SK-N-SH (cell line): ENCODE measurements at regions not wholly inside any gene's neighbourhood (a gene's known extent, or its start where the extent isn't known, plus 50 kb on each side); places are given as distances from the start of the nearest gene placed in this dataset.

Experiments
- CTCF ChIA-PET: fragments of 300-600, 350-600 bp; formaldehyde crosslinking; extraction: SDS; loops from one replicate; lab custom pipeline; 2021; lab: Yijun Ruan, JAX
- POLR2A ChIA-PET: fragments of 350-600 bp; sonication (Branson Sonifier 250); formaldehyde crosslinking; extraction: SDS; loops from one replicate; lab custom pipeline; 2020; ENCODE audit warnings: antibody characterized with exemption, inconsistent platforms; lab: Yijun Ruan, JAX
- DNase-seq: peaks from one replicate; pipeline ENCODE4 v3.0.0; 2012
- H2AFZ ChIP-seq: fragments of 200-600 bp; sonication (generic); 2 replicates; pipeline ENCODE4 v1.8.1; 2016; ENCODE audit warnings: antibody characterized with exemption, mild to moderate bottlenecking, low read depth
- H3F3A ChIP-seq: fragments of 200-600 bp; sonication (generic); replicated peaks from 2 replicates; pipeline ENCODE3; 2016; ENCODE audit warnings: antibody characterized with exemption, mild to moderate bottlenecking; ENCODE audit not compliant: insufficient read depth
- H3K27ac ChIP-seq, 2 experiments: fragments of 200-500 bp in 1 of 2; fragments of 200-600 bp in 1 of 2; sonication (Bioruptor generic) in 1 of 2; sonication (generic), shearing (Covaris generic) in 1 of 2; 2 replicates each; pipeline versions ENCODE4 v1.5.1 to v1.6.1; 2014 to 2016; ENCODE audit warnings: low read depth in 2 of 2, inconsistent platforms in 1 of 2, low read length in 1 of 2, mild to moderate bottlenecking in 1 of 2, mixed read lengths in 1 of 2
- H3K27me3 ChIP-seq: fragments of 200-600 bp; sonication (generic), shearing (Covaris generic); 2 replicates; pipeline ENCODE4 v1.6.1; 2016; ENCODE audit warnings: mixed run types; ENCODE audit not compliant: insufficient read depth
- H3K36me3 ChIP-seq, 2 experiments: fragments of 200-500 bp in 1 of 2; fragments of 200-600 bp in 1 of 2; sonication (Bioruptor generic) in 1 of 2; sonication (generic) in 1 of 2; replicated peaks in 1 of 2; 2 replicates each; pipeline versions ENCODE3 to v1.5.1; 2014 to 2016; ENCODE audit warnings: low read length in 1 of 2, mild to moderate bottlenecking in 1 of 2; ENCODE audit not compliant: insufficient read depth in 2 of 2, control insufficient read depth in 1 of 2
- H3K4me1 ChIP-seq, 2 experiments: fragments of 200-500 bp in 1 of 2; fragments of 200-600 bp in 1 of 2; sonication (Bioruptor generic) in 1 of 2; sonication (generic), shearing (Covaris generic) in 1 of 2; 2 replicates each; pipeline versions ENCODE4 v1.5.1 to v1.6.1; 2014 to 2016; ENCODE audit warnings: low read depth in 1 of 2, low read length in 1 of 2, mixed run types in 1 of 2; ENCODE audit not compliant: insufficient read depth in 2 of 2, control insufficient read depth in 1 of 2
- H3K4me2 ChIP-seq: fragments of 200-600 bp; sonication (generic), shearing (Covaris generic); 2 replicates; pipeline ENCODE4 v1.6.1; 2017; ENCODE audit warnings: mixed run types
- H3K4me3 ChIP-seq, 2 experiments: fragments of 200-500 bp in 1 of 2; fragments of 200-600 bp in 1 of 2; sonication (Bioruptor generic) in 1 of 2; sonication (generic), shearing (Covaris generic) in 1 of 2; 2 replicates each; pipeline versions ENCODE4 v1.5.1 to v1.8.1; 2014 to 2016; ENCODE audit warnings: low read depth in 2 of 2, inconsistent platforms in 1 of 2, low read length in 1 of 2, mild to moderate bottlenecking in 1 of 2, mixed read lengths in 1 of 2, moderate library complexity in 1 of 2
- H3K79me2 ChIP-seq: fragments of 200-600 bp; sonication (generic); 2 replicates; pipeline ENCODE4 v1.8.1; 2017; ENCODE audit warnings: mild to moderate bottlenecking; ENCODE audit not compliant: insufficient read depth
- H3K9ac ChIP-seq: fragments of 200-600 bp; sonication (generic); 2 replicates; pipeline ENCODE4 v1.6.1; 2017; ENCODE audit warnings: mixed run types
- H3K9me2 ChIP-seq: fragments of 200-600 bp; sonication (generic); 2 replicates; pipeline ENCODE4 v1.6.1; 2017; ENCODE audit warnings: mixed run types
- H3K9me3 ChIP-seq: fragments of 200-600 bp; sonication (generic); 2 replicates; pipeline ENCODE4 v1.6.1; 2017; ENCODE audit warnings: mixed run types, mild to moderate bottlenecking, moderate library complexity
- H4K20me1 ChIP-seq: fragments of 200-600 bp; sonication (generic); 2 replicates; pipeline ENCODE4 v1.6.1; 2017; ENCODE audit warnings: mild to moderate bottlenecking, mixed run types; ENCODE audit not compliant: insufficient read depth
- CTCF ChIP-seq: fragments of 200-600 bp; sonication (generic); IDR thresholded peaks from 2 replicates; pipeline ENCODE4 v1.6.1; 2017; ENCODE audit warnings: antibody characterized with exemption, mild to moderate bottlenecking, moderate library complexity
- ELF1 ChIP-seq: IDR thresholded peaks from 2 replicates; pipeline ENCODE4 v1.4.0; 2012
- FOSL2 ChIP-seq: IDR thresholded peaks from 2 replicates; pipeline ENCODE4 v1.4.0; 2012; ENCODE audit warnings: low read depth, mild to moderate bottlenecking, moderate library complexity, borderline replicate concordance
- FOXM1 ChIP-seq: IDR thresholded peaks from 2 replicates; pipeline ENCODE4 v1.4.0; 2012; ENCODE audit warnings: low read depth, mild to moderate bottlenecking
- IRF3 ChIP-seq: fragments of 150-350 bp; IDR thresholded peaks from 2 replicates; pipeline ENCODE4 v1.6.1; 2016; ENCODE audit warnings: mild to moderate bottlenecking, low read depth, low read length
- JUND ChIP-seq: IDR thresholded peaks from 2 replicates; pipeline ENCODE4 v1.4.0; 2012
- MEF2A ChIP-seq: IDR thresholded peaks from 2 replicates; pipeline ENCODE4 v1.4.0; 2012; ENCODE audit warnings: low read depth, borderline replicate concordance
- NRF1 ChIP-seq: IDR thresholded peaks from 2 replicates; pipeline ENCODE4 v1.6.1; 2012; ENCODE audit warnings: low read depth, mild to moderate bottlenecking, low read length
- POLR2AphosphoS5 ChIP-seq: IDR thresholded peaks from 2 replicates; pipeline ENCODE4 v1.6.1; 2012; ENCODE audit warnings: low read depth, low read length
- RFX5 ChIP-seq: IDR thresholded peaks from 2 replicates; pipeline ENCODE4 v1.6.1; 2012; ENCODE audit warnings: mild to moderate bottlenecking, improper control_type of control experiment, low read length
- SIN3A ChIP-seq: IDR thresholded peaks from 2 replicates; pipeline ENCODE4 v1.6.1; 2012; ENCODE audit warnings: low read depth, mild to moderate bottlenecking, low read length, moderate library complexity, borderline replicate concordance
- TEAD4 ChIP-seq: IDR thresholded peaks from 2 replicates; pipeline ENCODE4 v1.4.0; 2012; ENCODE audit warnings: mild to moderate bottlenecking, borderline replicate concordance; ENCODE audit not compliant: insufficient read depth
- USF1 ChIP-seq: IDR thresholded peaks from 2 replicates; pipeline ENCODE4 v1.4.0; 2012; ENCODE audit warnings: low read depth, borderline replicate concordance
- YY1 ChIP-seq: IDR thresholded peaks from 2 replicates; pipeline ENCODE4 v1.4.0; 2012; ENCODE audit warnings: low read depth, mild to moderate bottlenecking
- ZBTB33 ChIP-seq: IDR thresholded peaks from 2 replicates; pipeline ENCODE4 v1.4.0; 2012; ENCODE audit warnings: low read depth, borderline replicate concordance
- WGBS: methylation state at CpG from one replicate; pipeline ENCODE4 v1.1.6; 2017; ENCODE audit warnings: low lambda C conversion rate; 5-methylcytosine and 5-hydroxymethylcytosine counted together

GRCh38 chr3:95319921-95320494 is 1257.1 kb downstream of the NSUN3 start:
- no peaks in the 10 kb centered on the region for H3K79me2 ChIP-seq
- WGBS: 35% methylated on average over 3 of the region's 3 CpGs
- ChIA-PET POLR2A (no interaction called here), CTCF (interaction anchor here (0.7 kb wide), 1 partner anchor 8 kb away, joined by 3 read pairs; no protein-coding TSS in a partner anchor)
- H4K20me1 ChIP-seq: no peaks in the 10 kb centered on the region
- no peaks in the 10 kb centered on the region for H3K9me3 ChIP-seq
- peak overlapping the region; percentile 31; the same call in 1 of the 2 replicates for H2AFZ ChIP-seq
- no peaks in the 10 kb centered on the region for H3K9me2 ChIP-seq
- TF ChIP-seq CTCF (no peak), ELF1 (no peak), NRF1 (no peak), SIN3A (no peak), TEAD4 (no peak), USF1 (no peak), IRF3 (no peak), FOSL2 (no peak), MEF2A (no peak), ZBTB33 (no peak), RFX5 (no peak), YY1 (no peak), JUND (no peak), FOXM1 (no peak), POLR2AphosphoS5 (no peak)
- no peaks in the 10 kb centered on the region for H3K4me1 ChIP-seq
- no peaks in the 10 kb centered on the region for H3K36me3 ChIP-seq
- H3K9ac ChIP-seq: no peak overlapping the region
- H3K27ac ChIP-seq: no peak overlapping the region
- H3F3A ChIP-seq: no peaks in the 10 kb centered on the region
- no peak overlapping the region for H3K4me3 ChIP-seq
- no peak overlapping the region for H3K4me2 ChIP-seq
- no peak for DNase-seq
- H3K27me3 ChIP-seq: no peaks in the 10 kb centered on the region
